ENCODE measurements at regions not wholly inside any gene's neighbourhood (a gene's known extent, or its start where the extent isn't known, plus 50 kb on each side); places are given as distances from the start of the nearest gene placed in this dataset.

GRCh38 chr7:21067216-21067615 is 280.5 kb upstream of the SP8 start:
- TF ChIP-seq, protein P1, sequence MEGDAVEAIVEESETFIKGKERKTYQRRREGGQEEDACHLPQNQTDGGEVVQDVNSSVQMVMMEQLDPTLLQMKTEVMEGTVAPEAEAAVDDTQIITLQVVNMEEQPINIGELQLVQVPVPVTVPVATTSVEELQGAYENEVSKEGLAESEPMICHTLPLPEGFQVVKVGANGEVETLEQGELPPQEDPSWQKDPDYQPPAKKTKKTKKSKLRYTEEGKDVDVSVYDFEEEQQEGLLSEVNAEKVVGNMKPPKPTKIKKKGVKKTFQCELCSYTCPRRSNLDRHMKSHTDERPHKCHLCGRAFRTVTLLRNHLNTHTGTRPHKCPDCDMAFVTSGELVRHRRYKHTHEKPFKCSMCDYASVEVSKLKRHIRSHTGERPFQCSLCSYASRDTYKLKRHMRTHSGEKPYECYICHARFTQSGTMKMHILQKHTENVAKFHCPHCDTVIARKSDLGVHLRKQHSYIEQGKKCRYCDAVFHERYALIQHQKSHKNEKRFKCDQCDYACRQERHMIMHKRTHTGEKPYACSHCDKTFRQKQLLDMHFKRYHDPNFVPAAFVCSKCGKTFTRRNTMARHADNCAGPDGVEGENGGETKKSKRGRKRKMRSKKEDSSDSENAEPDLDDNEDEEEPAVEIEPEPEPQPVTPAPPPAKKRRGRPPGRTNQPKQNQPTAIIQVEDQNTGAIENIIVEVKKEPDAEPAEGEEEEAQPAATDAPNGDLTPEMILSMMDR (IDR thresholded peaks at IDR 0.05; ENCODE audit: low read depth, low read length, missing control alignments) = no peak
- DNase-seq (ENCODE audit: extremely low read depth, low read depth) = no peak

GRCh38 chr7:21070571-21071090 is 283.9 kb upstream of the SP8 start:
- DNase-seq (ENCODE audit: extremely low read depth, low read depth) = no peak
- H3K4me3 ChIP-seq (replicated peaks; ENCODE audit: low read depth, low read length) = no peak overlapping the region
- TF ChIP-seq, protein P1 (IDR thresholded peaks at IDR 0.05; ENCODE audit: low read depth, low read length, missing control alignments) = no peak

More at GRCh38 chr7:21067216-21067615, 280.5 kb upstream of the SP8 start:
- no peak overlapping the region for H3K4me3 ChIP-seq (replicated peaks; ENCODE audit: low read depth, low read length)

GRCh38 chr7:21071561-21072501 is 285.1 kb upstream of the SP8 start:
- H3K4me3 ChIP-seq (replicated peaks; ENCODE audit: low read depth, low read length) = no peak overlapping the region
- DNase-seq (ENCODE audit: extremely low read depth, low read depth) = no peak
- TF ChIP-seq, protein P1 (IDR thresholded peaks at IDR 0.05; ENCODE audit: low read depth, low read length, missing control alignments) = no peak

- DNase-seq (ENCODE audit: extremely low read depth, low read depth) = no peak
- no peak overlapping the region for H3K4me3 ChIP-seq (replicated peaks; ENCODE audit: low read depth, low read length)
- TF ChIP-seq, protein P1 (IDR thresholded peaks at IDR 0.05; ENCODE audit: low read depth, low read length, missing control alignments) = no peak
These were observed 289.4 kb upstream of the SP8 start for GRCh38 chr7:21076054-21076453.

GRCh38 chr7:21076574-21076973 is 289.9 kb upstream of the SP8 start:
- no peak for DNase-seq (ENCODE audit: extremely low read depth, low read depth)
- TF ChIP-seq, protein P1 (IDR thresholded peaks at IDR 0.05; ENCODE audit: low read depth, low read length, missing control alignments) = no peak
- no peak overlapping the region for H3K4me3 ChIP-seq (replicated peaks; ENCODE audit: low read depth, low read length)

GRCh38 chr7:21077602-21078001 is 290.9 kb upstream of the SP8 start:
- no peak overlapping the region for H3K4me3 ChIP-seq (replicated peaks; ENCODE audit: low read depth, low read length)
- DNase-seq (ENCODE audit: extremely low read depth, low read depth) = no peak
- TF ChIP-seq, protein P1 (IDR thresholded peaks at IDR 0.05; ENCODE audit: low read depth, low read length, missing control alignments) = no peak

Measured in HFF-Myc (cell line).